Lung (tissue), 11 donors: ENCODE measurements at regions not wholly inside any gene's neighbourhood (a gene's known extent, or its start where the extent isn't known, plus 50 kb on each side); places are given as distances from the start of the nearest gene placed in this dataset.

Experiments used
- ATAC-seq: fragments of 200-7000 bp; cut with Tn5 transposase; one replicate; pipeline ENCODE4 v1.9.1; 2020; ENCODE audit warnings: moderate number of reproducible peaks; ENCODE audit not compliant: insufficient read depth, low FRiP score
- DNase-seq, 3 donors: peaks; one replicate each; pipeline ENCODE4 v3.0.0-alpha.2; 2013 to 2017
- H3K27ac ChIP-seq, 2 donors: one replicate each; pipeline ENCODE4 v1.5.1; 2013; ENCODE audit warnings: mild to moderate bottlenecking in 2 of 2, moderate library complexity in 2 of 2, control low read depth in 1 of 2, inconsistent platforms in 1 of 2, low read depth in 1 of 2, low read length in 1 of 2
- H3K27me3 ChIP-seq, 3 donors: one replicate each; pipeline ENCODE4 v1.5.1; 2013; ENCODE audit warnings: low read length in 2 of 3; ENCODE audit not compliant: control insufficient read depth in 3 of 3, insufficient read depth in 3 of 3
- H3K36me3 ChIP-seq, 4 donors: one replicate each; pipeline ENCODE4 v1.5.1; 2013; ENCODE audit warnings: low read length in 4 of 4, mild to moderate bottlenecking in 1 of 4, moderate library complexity in 1 of 4; ENCODE audit not compliant: control insufficient read depth in 4 of 4, insufficient read depth in 4 of 4
- H3K4me1 ChIP-seq, 5 donors: one replicate each; pipeline ENCODE4 v1.5.1; 2013; ENCODE audit warnings: low read length in 5 of 5, mild to moderate bottlenecking in 2 of 5, moderate library complexity in 1 of 5; ENCODE audit not compliant: control insufficient read depth in 5 of 5, insufficient read depth in 5 of 5
- H3K4me3 ChIP-seq: one replicate; pipeline ENCODE4 v1.5.1; 2013; ENCODE audit warnings: mild to moderate bottlenecking, control low read depth, moderate library complexity
- H3K9ac ChIP-seq, 2 donors: one replicate each; pipeline ENCODE4 v1.5.1; 2013; ENCODE audit warnings: low read length in 2 of 2, control low read depth in 1 of 2; ENCODE audit not compliant: insufficient read depth in 1 of 2
- H3K9me3 ChIP-seq, 4 donors: one replicate each; pipeline ENCODE4 v1.5.1; 2013; ENCODE audit warnings: low read length in 3 of 4, mild to moderate bottlenecking in 1 of 4, moderate library complexity in 1 of 4; ENCODE audit not compliant: control insufficient read depth in 4 of 4, insufficient read depth in 3 of 4
- WGBS, 2 donors: extraction: QIAGEN DNeasy Blood & Tissue Kit; methylation state at CpG; one replicate each; pipeline ENCODE4 v1.1.7; 2013; 5-methylcytosine and 5-hydroxymethylcytosine counted together
- TF ChIP-seq, protein P1 (sequence below): IDR thresholded peaks from 2 replicates; pipeline ENCODE4 v1.5.1; 2012; ENCODE audit warnings: mild to moderate bottlenecking; ENCODE audit errors: control extremely low read depth, extremely low read depth
- donor health status: control.
- donor health status: control.
- donor health status: Bipolar disorder and iron deficiency.
- donor health status: healthy.
- donor health status: DM: yes; HTN: yes; CAD: no.

DNA sequence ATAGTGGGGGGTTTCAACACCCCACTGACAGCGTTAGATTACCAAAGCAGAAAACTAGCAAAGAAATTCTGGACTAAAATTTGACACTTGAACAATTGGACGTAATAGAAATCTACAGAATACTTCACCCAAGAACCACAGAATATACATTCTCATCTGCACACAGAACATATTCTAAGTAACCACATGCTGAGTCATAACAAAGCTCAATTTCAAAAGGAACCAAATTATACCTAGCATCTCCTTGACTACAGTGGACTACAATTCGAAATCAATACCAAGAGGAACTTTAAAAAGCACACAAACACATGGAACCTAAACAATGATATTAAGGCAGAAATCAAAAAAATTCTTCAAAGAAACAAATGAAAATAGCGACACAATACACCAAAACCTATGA lies 871.6 kb upstream of the MDGA2 start:
- 78 to 86% methylated on average over 4 of the region's 4 CpGs for WGBS, 2 donors
- ATAC-seq = no peak
- Histone ChIP-seq H3K27me3 (no peaks in the 10 kb centered on the region), H3K36me3 (no peaks in the 10 kb centered on the region), H3K9ac (no peak overlapping the region), H3K4me1 (no peaks in the 10 kb centered on the region), H3K27ac (no peak overlapping the region), H3K9me3 (no peaks in the 10 kb centered on the region), H3K4me3 (no peak overlapping the region)
- TF ChIP-seq, protein P1, sequence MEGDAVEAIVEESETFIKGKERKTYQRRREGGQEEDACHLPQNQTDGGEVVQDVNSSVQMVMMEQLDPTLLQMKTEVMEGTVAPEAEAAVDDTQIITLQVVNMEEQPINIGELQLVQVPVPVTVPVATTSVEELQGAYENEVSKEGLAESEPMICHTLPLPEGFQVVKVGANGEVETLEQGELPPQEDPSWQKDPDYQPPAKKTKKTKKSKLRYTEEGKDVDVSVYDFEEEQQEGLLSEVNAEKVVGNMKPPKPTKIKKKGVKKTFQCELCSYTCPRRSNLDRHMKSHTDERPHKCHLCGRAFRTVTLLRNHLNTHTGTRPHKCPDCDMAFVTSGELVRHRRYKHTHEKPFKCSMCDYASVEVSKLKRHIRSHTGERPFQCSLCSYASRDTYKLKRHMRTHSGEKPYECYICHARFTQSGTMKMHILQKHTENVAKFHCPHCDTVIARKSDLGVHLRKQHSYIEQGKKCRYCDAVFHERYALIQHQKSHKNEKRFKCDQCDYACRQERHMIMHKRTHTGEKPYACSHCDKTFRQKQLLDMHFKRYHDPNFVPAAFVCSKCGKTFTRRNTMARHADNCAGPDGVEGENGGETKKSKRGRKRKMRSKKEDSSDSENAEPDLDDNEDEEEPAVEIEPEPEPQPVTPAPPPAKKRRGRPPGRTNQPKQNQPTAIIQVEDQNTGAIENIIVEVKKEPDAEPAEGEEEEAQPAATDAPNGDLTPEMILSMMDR = no peak
- no peak for DNase-seq

DNA sequence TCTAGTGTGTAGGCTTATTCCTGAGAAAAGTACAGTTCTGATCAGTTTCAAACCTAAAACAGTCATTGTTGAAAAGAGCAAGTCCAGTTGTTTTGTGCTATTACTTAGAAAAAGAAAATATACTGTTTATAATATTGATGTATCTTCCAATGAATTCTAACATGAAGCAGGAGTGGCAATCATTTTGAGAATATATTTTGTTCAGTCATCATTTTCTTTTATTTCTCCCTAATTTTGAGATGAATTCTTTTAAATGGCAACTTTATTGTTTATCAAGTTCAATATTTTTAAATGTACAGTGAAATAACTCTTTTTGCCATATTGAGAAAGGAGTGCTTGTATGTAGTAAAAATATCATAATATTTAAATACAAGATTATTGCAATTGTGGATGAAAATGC lies 862.2 kb upstream of the MDGA2 start:
- Histone ChIP-seq H3K36me3 (no peaks in the 10 kb centered on the region), H3K9ac (no peak overlapping the region), H3K27ac (no peak overlapping the region), H3K4me3 (no peak overlapping the region), H3K27me3 (no peaks in the 10 kb centered on the region), H3K4me1 (no peaks in the 10 kb centered on the region), H3K9me3 (peaks cover 0 to 2% (median 0%) of the 10 kb centered on the region in 4 donors)
- TF ChIP-seq, protein P1 = no peak
- ATAC-seq (no peak), DNase-seq (no peak)

DNA sequence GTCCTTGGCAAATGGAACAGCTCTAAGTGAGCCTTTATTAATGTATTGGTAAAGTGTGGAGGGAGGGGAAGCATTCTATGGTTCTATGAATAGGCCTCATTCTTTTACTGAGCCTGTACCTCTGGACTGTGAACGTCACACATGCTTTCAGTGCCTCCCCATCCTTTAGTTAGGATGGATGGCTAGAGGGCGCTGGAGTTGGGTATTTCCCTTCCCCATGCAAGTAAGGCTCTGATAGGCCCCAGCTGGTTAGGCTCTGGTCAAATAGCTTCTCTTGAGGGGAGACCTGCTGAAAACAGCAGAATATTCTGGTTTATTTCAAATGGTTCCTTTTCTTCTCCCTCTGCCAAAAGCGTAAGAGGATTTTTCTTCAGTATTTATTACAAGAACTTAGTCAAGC lies 860.9 kb upstream of the MDGA2 start:
- no peak overlapping the region for H3K4me3 ChIP-seq
- H3K9me3 ChIP-seq = peaks cover 0 to 2% (median 0%) of the 10 kb centered on the region in 4 donors
- DNase-seq (peak in 1 of 3 donors; percentile 1), ATAC-seq (no peak)
- H3K27me3 ChIP-seq = no peaks in the 10 kb centered on the region
- 58 to 59% methylated on average over 3 of the region's 3 CpGs for WGBS, 2 donors
- no peak overlapping the region for H3K27ac ChIP-seq
- H3K4me1 ChIP-seq = no peaks in the 10 kb centered on the region
- TF ChIP-seq, protein P1 = no peak
- no peak overlapping the region for H3K9ac ChIP-seq
- no peaks in the 10 kb centered on the region for H3K36me3 ChIP-seq

DNA sequence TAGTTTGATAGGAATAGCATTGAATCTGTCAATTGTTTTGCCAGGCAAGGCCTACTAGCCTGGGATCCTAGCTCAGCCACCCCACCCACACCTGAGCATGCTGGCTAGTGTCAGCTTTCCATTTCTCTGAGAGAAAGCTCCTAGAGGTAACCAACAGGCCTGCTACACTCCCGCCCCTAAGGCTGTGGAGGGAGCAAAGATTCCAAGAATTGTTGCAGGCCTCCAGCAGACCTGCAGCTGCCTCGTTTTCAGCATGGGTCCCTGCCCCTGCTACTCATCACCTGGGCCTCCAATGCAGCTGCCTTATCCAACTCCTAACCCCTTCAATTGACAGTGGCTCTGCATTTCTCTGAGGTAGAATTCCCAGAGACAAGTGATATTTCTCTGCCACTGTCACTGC lies 852.4 kb upstream of the MDGA2 start:
- Histone ChIP-seq H3K27ac (no peak overlapping the region), H3K9ac (no peak overlapping the region), H3K36me3 (no peaks in the 10 kb centered on the region), H3K9me3 (no peaks in the 10 kb centered on the region), H3K4me1 (no peaks in the 10 kb centered on the region), H3K4me3 (no peak overlapping the region), H3K27me3 (no peaks in the 10 kb centered on the region)
- WGBS, 2 donors = 11 to 21% methylated on average over 2 of the region's 2 CpGs
- no peak for ATAC-seq
- no peak for DNase-seq
- TF ChIP-seq, protein P1 = no peak
